CD4-positive, alpha-beta T cell (primary cell): ENCODE measurements at regions not wholly inside any gene's neighbourhood (a gene's known extent, or its start where the extent isn't known, plus 50 kb on each side); places are given as distances from the start of the nearest gene placed in this dataset.

Experiments
- ATAC-seq: fragments of 200-7000 bp; cut with Tn5 transposase; one replicate; pipeline ENCODE4 v1.10.0; 2022; ENCODE audit warnings: mild to moderate bottlenecking; ENCODE audit not compliant: poor library complexity
- CTCF ChIA-PET: fragments of 350-600 bp; sonication (Branson Sonifier 250); formaldehyde crosslinking; loops from one replicate; lab custom pipeline; 2021; ENCODE audit warnings: antibody characterized with exemption, inconsistent platforms; lab: Charles Lee
- POLR2A ChIA-PET: fragments of 350-600 bp; sonication (Branson Sonifier 250); formaldehyde crosslinking; loops from one replicate; lab custom pipeline; 2021; ENCODE audit warnings: antibody characterized with exemption, inconsistent platforms; lab: Charles Lee
- DNase-seq, 14 experiments: peaks; one replicate each; pipeline ENCODE4 v3.0.0-alpha.2; 2013 to 2020; ENCODE audit warnings: mixed read lengths in 2 of 14
- H3K27ac ChIP-seq, 2 donors: one replicate each; pipeline versions ENCODE4 v1.5.1 to v1.7.0; 2013; ENCODE audit warnings: low read length in 2 of 2, low read depth in 1 of 2, mild to moderate bottlenecking in 1 of 2
- H3K27me3 ChIP-seq, 2 experiments: 1 replicate in 1 of 2; 2 replicates in 1 of 2; pipeline versions ENCODE4 v1.6.1 to v1.7.0; 2013; ENCODE audit warnings: low read length in 2 of 2, control low read depth in 1 of 2, mild to moderate bottlenecking in 1 of 2, moderate library complexity in 1 of 2; ENCODE audit not compliant: insufficient read depth in 2 of 2, control insufficient read depth in 1 of 2
- H3K36me3 ChIP-seq: one replicate; pipeline ENCODE4 v1.6.1; 2013; ENCODE audit warnings: low read length, control low read depth; ENCODE audit not compliant: insufficient read depth
- H3K4me1 ChIP-seq: one replicate; pipeline ENCODE4 v1.6.1; 2013; ENCODE audit warnings: low read length, control low read depth; ENCODE audit not compliant: insufficient read depth
- H3K4me3 ChIP-seq: one replicate; pipeline ENCODE4 v1.5.1; 2013; ENCODE audit warnings: mild to moderate bottlenecking, low read length, moderate library complexity
- H3K9me3 ChIP-seq, 2 experiments: 1 replicate in 1 of 2; 2 replicates in 1 of 2; pipeline versions ENCODE4 v1.6.1 to v1.7.0; 2013; ENCODE audit warnings: low read length in 2 of 2, mild to moderate bottlenecking in 2 of 2, control low read depth in 1 of 2, moderate library complexity in 1 of 2; ENCODE audit not compliant: control insufficient read depth in 1 of 2, insufficient read depth in 1 of 2
- H3K27ac Mint-ChIP-seq: one replicate; pipeline ENCODE4 v1.8.0; 2020; ENCODE audit warnings: mixed read lengths
- H3K27me3 Mint-ChIP-seq: one replicate; pipeline ENCODE4 v1.8.0; 2021; ENCODE audit warnings: mixed read lengths
- H3K36me3 Mint-ChIP-seq: one replicate; pipeline ENCODE4 v1.8.0; 2021; ENCODE audit warnings: low read depth, mixed read lengths
- H3K4me1 Mint-ChIP-seq: one replicate; pipeline ENCODE4 v1.8.0; 2021; ENCODE audit warnings: low read depth, mixed read lengths
- H3K4me3 Mint-ChIP-seq: one replicate; pipeline ENCODE4 v1.8.0; 2020; ENCODE audit warnings: mild to moderate bottlenecking, mixed read lengths
- H3K9me3 Mint-ChIP-seq: one replicate; pipeline ENCODE4 v1.8.0; 2020; ENCODE audit warnings: mixed read lengths
- intact Hi-C, 2 experiments: fragments of 100-400 bp; cut with DNase I in 1 of 2; cut with micrococcal nuclease in 1 of 2; formaldehyde crosslinking; loops; one replicate each; pipeline versions ENCODE4 v1.15.1 to v1.9.0; 2023 to 2025; cut with DNase I, micrococcal nuclease
- TF ChIP-seq, protein P1 (sequence below): fragments of 200-600 bp; IDR thresholded peaks from one replicate; pipeline ENCODE4 v1.8.0; 2022; ENCODE audit warnings: antibody characterized with exemption, mild to moderate bottlenecking

DNA sequence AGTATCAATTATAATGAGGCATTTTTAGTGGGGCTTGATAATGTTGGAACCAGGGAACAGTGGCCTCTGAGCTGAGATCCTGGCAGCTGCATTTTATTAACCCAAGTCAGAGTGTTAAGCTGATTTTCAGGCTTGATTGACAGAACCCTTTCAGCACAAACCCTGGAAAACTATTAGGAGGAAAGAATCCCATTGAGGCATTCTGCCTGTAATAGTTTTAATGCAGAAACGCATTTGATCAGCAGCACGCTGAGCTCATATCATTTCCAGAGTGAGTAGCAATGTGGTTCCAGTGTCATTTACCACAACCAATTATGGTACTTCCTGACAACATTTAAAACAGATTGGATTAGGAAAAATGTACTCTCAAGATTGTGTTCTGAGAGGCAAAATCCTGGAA lies 78.3 kb upstream of the BARHL2 start:
- Histone ChIP-seq H3K4me3 (no peak overlapping the region), H3K27ac (no peak overlapping the region), H3K9me3 (no peaks in the 10 kb centered on the region), H3K4me1 (no peaks in the 10 kb centered on the region), H3K27me3 (peaks cover 0 to 13% of the 10 kb centered on the region in 2 experiments), H3K36me3 (no peaks in the 10 kb centered on the region)
- H3K27me3 Mint-ChIP-seq, result peaks cover 46% of the 10 kb centered on the region
- ChIA-PET CTCF (no interaction called here), POLR2A (no interaction called here)
- no peaks in the 10 kb centered on the region for H3K9me3 Mint-ChIP-seq
- no peak overlapping the region for H3K27ac Mint-ChIP-seq
- DNase-seq (no peak), ATAC-seq (no peak)
- H3K36me3 Mint-ChIP-seq, result no peaks in the 10 kb centered on the region
- H3K4me3 Mint-ChIP-seq, result no peak overlapping the region
- TF ChIP-seq, protein P1, sequence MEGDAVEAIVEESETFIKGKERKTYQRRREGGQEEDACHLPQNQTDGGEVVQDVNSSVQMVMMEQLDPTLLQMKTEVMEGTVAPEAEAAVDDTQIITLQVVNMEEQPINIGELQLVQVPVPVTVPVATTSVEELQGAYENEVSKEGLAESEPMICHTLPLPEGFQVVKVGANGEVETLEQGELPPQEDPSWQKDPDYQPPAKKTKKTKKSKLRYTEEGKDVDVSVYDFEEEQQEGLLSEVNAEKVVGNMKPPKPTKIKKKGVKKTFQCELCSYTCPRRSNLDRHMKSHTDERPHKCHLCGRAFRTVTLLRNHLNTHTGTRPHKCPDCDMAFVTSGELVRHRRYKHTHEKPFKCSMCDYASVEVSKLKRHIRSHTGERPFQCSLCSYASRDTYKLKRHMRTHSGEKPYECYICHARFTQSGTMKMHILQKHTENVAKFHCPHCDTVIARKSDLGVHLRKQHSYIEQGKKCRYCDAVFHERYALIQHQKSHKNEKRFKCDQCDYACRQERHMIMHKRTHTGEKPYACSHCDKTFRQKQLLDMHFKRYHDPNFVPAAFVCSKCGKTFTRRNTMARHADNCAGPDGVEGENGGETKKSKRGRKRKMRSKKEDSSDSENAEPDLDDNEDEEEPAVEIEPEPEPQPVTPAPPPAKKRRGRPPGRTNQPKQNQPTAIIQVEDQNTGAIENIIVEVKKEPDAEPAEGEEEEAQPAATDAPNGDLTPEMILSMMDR, result no peak
- no peaks in the 10 kb centered on the region for H3K4me1 Mint-ChIP-seq
- intact Hi-C loops, result no loop called here

DNA sequence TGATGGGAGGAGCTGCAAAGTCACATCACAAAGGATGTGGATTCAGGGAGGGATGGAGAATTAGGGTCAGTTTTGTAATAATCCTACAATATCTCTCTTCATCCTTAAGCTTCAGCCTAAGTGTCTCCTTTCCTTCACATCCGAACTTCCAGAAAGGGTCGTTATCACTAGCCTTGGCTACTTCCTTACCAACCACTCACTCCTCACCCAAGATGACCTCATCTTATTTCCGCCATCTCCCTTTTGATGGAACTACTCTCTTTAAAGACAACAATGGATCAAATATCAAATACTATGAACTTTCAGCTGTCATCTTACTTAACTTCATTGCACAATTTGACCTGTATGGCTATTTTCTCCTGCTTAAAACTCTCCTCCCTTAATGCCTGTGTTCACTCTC lies 69.6 kb upstream of the BARHL2 start:
- no peak for DNase-seq
- ChIA-PET CTCF (no interaction called here), POLR2A (no interaction called here)
- Histone ChIP-seq H3K27ac (no peak overlapping the region), H3K4me1 (no peaks in the 10 kb centered on the region), H3K9me3 (peaks cover 0 to 3% of the 10 kb centered on the region in 2 experiments), H3K27me3 (peaks cover 0 to 15% of the 10 kb centered on the region in 2 experiments), H3K4me3 (no peak overlapping the region), H3K36me3 (no peaks in the 10 kb centered on the region)
- Mint-ChIP-seq H3K4me1 (no peaks in the 10 kb centered on the region), H3K36me3 (no peaks in the 10 kb centered on the region), H3K4me3 (no peak overlapping the region), H3K27ac (no peak overlapping the region), H3K9me3 (no peaks in the 10 kb centered on the region), H3K27me3 (peaks cover 29% of the 10 kb centered on the region)
- intact Hi-C loops, result no loop called here
- TF ChIP-seq, protein P1, result no peak
- ATAC-seq, result no peak

DNA sequence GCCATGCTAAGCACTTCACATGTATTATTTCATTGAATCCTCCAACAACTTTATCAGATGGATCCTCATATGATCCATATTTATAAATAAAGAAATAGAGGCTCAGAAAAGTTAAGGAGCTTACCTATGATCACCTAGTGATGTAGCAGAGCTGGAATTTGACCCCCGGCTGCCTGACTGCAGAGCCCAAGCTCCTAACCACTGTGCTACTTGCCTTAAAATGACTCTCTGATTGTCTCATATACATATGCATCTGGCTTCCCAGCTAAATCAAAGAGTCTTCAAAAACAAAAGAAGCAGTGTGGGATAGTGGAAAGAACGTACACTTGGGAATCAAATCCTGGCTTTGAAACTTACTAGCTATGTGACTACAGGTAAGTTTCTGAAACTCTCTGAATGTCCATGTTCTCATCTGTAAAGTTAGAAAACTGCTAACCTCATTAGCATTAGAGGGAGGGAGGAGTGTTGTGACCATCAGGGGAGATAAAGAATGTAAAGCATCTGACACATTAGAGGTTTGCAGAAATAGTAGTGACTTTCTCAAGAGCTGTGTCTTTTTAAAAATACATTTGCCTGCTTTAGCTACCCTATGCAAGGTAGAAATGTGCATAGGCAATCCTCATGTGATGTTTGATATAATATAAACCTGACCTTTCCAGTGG lies 67.2 kb upstream of the BARHL2 start:
- Mint-ChIP-seq H3K36me3 (no peaks in the 10 kb centered on the region), H3K4me3 (no peak overlapping the region), H3K27me3 (peaks cover 23% of the 10 kb centered on the region), H3K27ac (no peak overlapping the region), H3K4me1 (no peaks in the 10 kb centered on the region), H3K9me3 (no peaks in the 10 kb centered on the region)
- peaks cover 0 to 20% of the 10 kb centered on the region in 2 experiments for H3K27me3 ChIP-seq
- H3K27ac ChIP-seq, result no peak overlapping the region
- TF ChIP-seq, protein P1, result no peak
- ATAC-seq (no peak), DNase-seq (no peak)
- no peaks in the 10 kb centered on the region for H3K4me1 ChIP-seq
- ChIA-PET POLR2A (no interaction called here), CTCF (interaction anchor here (1.2 kb wide), 1 partner anchor 16 kb away, joined by 3 read pairs; no protein-coding TSS in a partner anchor)
- H3K9me3 ChIP-seq, result no peaks in the 10 kb centered on the region
- no peaks in the 10 kb centered on the region for H3K36me3 ChIP-seq
- H3K4me3 ChIP-seq, result no peak overlapping the region
- intact Hi-C loops, result no loop called here
